T follicular helper cell (primary cell): ENCODE measurements at regions not wholly inside any gene's neighbourhood (a gene's known extent, or its start where the extent isn't known, plus 50 kb on each side); places are given as distances from the start of the nearest gene placed in this dataset.

Experiments
- DNase-seq: peaks from one replicate; pipeline ENCODE4 v3.0.0-alpha.2; 2020; ENCODE audit warnings: low read depth

DNA sequence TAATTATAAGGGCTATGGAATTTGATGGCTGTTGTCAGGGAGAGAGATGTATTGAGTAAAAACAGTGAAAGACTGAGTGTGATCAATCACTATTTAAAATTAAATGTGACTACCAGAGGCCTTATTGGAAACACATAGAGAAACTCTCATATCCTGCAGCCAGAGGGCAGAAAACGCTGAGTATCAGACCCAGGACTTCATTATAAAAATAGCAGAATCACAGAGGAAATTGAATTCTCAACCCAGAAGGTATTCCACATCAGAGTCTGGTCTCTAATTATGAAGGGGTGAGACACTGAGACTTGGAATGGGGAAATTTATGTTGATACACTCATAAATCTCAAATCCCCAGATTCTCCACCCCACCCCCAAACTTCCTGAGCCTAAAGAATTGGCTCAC, 69.5 kb upstream of the IL6 start:
- no peak for DNase-seq

DNA sequence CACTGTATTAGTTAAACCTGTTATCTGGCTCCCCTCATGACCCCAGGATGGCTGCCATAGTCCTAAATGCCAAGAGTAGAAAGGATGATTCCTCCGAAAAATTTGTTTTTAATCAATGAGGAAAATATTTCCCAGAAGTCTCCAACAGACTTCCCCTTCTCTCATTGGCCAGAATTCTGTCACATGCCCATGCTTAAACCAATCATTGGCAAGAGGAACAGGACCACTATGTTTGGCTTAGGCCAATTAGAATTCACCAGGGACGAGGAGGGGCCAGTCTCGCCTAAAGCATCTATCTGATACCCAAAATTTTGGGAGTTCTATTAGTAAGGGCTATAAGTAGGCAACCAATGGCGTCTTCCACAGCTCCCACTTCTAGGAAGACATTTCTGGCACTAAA, 71.2 kb upstream of the IL6 start:
- DNase-seq: no peak

DNA sequence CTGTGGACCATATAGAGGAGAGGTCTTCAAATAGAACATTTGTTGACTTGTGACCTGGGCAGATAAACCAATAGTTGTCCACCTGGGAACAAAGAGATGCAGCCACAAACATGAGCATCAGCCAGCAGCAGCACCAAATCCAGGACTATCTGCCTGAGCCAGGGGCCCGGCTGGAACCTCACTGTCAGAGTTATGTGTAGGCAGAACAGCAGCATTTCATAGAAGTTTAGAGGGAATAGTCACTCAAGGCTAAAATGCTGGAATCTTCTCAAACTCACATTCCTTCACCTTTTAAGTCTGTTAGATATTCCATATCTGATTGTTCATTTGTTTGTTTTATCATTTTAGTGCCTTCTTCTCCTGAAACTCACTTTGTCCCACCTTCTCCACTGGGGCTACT, 72.2 kb upstream of the IL6 start:
- no peak for DNase-seq

DNA sequence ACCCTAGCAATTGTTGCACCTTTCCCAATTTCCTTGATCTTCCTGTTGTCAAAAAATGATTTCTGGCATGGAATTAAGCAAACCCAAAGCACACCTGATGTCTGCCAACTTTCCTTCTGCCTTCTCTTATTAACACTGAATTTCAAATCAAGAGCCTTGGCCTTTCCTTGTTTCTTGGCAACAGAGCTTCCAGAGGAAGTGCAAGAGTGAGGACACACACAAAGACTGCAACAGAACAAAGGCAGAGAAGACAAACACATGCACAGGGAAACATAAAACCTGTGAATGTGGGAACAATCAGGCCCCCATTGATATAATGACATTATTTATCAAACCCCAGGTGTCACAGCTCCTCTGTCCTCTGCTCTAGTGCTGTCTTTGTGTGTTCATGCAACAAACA, 73.0 kb upstream of the IL6 start:
- no peak for DNase-seq

DNA sequence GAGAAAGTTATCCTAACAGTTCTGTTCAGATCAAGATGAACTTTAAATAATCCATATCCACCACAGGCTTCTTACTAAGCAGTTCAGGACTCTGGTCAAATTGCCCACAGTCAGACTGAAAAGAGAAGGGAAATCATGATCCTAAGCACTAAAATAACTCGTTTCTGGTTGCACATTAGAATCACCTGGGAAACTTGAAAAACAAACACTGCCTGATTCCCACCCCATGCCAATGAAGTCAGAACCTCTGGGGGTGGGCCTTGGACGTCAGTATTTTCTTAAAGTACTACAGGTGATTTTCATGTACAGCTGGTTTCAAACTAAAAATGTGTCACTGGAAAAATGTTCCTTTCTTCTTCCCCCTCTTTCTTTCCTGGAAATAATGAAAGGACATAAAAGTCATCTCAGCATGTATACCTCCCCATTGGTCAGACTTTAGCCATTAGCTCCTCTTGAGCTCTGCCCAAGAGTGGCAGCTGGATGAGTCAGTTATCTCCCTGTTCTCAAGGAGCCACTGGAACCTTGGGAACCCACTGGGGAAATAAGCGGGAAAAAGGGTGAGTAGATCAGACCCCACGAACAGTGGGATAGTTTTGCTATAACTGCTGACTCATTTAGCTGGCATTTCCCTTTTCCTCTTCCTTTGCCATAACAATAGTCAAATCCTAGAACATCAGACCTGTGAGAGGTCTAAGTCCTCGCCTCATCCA, 75.3 kb upstream of the IL6 start:
- no peak for DNase-seq

DNA sequence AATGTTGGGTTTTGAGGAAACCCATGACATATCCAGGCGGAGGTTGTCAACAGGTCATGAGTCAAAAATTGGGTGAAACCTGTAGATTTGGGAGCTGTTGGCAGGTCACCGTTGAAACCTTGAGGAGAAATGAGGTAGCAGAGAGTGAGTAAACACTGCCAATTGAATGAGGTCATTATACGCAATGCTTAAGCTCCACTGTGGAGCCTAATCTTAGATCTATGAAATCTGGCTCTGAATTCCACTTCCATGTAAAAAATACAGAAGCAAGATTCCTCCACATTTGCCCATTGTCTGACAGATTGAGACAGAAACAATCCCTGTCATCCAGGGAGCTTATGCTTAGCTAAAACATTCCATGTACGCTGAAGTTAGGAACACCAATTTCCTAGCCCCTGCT, 76.0 kb upstream of the IL6 start:
- DNase-seq: no peak

DNA sequence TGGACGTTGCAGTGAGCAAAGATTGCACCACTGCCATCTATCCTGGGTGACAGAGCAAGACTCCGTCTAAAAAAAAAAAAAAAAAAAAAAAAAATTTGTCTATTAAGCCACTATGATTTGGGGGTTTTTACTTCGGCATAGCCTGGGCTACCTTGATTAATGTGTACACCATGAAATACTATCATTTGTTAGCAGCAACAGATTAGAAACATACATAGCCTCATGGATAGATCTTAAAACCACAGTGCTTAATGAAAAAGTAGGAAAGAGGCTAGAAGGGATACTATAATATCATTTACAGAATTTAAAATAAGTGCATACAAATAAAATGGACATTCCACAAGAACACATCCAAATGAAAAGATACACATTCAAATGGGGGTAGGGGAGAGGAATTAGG, 77.3 kb upstream of the IL6 start:
- no peak for DNase-seq

DNA sequence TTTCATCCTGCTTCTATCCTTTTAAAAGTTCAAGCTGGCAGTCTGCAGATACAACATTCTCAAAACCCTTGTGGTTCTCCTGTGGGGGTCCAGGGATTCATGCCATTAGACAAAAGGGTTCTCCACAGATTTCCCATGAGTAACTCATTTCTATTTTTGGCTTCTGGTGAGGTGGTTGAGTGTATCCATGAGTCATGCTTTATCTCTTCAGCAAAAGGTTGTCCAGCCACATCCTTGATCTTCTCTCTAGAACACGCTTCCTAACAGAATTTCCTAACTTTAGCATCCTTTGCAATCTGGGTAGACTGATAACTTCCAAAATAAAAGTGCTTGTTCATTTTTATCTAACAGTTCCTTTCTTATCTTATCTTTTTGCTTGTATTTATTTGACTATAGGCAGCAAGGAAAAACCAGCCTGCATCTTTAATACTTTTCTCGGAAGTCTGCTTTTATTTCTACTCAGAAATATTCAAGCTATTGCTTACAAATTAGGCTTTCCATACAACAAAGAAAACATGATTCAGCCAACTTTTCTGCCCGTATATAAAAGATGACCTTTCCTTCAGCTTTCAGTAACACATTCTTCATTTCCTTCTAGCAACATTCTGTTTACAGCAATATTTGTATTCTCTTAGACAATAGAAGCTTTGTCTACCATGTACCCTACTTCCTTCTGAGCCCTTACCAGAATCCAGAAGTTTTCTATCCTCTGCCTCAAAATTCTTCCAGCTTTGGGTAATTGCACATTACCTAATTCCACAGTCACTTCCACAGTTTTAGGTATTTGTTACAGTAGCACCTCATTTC, 79.3 kb upstream of the IL6 start:
- no peak for DNase-seq

DNA sequence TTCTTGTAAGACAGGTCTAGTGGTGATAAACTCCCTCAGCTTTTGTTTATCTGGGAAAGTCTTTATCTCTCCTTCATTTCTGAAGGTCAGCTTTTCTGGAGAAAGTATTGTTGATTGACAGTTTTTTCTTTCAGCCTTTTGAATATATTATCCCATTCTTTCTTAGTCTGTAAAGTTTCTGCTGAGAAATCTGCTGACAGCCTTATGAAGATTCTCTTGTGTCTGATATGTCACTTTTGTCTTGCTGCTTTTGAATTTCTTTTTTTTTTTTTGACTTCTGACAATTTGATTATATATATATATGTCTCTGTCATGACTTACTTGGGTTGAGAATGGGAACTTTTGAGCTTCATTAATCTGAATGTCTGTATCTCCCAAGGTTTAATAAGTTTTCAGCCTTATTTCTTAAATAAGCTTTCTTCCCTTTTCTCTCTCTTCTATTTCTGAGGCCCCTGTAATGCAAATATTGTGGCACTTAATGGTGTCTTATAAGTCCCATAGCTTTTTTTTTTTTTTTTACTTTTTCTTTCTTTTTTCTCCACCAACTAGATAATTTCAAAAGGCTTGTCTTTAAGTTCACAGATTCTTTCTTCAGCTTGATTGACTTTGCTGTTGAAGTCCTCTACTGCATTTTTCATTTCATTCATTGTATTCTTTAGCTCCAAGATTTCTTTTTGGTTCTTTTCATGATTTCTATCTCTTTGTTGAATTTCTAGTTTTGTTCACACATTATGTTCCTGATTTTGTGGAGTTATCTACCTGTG, 81.4 kb upstream of the IL6 start:
- DNase-seq: no peak

DNA sequence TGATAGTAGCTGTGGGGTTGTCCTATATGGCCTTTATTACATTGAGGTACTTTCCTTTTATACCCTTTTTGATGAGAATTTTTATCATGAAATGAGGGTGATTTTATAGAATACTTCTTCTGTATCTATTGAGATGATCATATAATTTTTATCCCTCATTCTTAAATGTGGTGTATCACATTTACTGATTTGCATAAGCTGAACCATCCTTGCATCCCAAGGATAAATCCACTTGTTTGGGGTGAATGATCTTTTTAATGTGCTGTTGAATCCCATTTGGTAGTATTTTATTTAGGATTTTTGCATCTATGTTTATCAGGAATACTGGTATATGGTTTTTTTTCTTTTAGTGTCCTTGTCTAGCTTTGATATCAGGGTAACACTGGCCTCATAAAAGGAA, 84.5 kb upstream of the IL6 start:
- DNase-seq: no peak

DNA sequence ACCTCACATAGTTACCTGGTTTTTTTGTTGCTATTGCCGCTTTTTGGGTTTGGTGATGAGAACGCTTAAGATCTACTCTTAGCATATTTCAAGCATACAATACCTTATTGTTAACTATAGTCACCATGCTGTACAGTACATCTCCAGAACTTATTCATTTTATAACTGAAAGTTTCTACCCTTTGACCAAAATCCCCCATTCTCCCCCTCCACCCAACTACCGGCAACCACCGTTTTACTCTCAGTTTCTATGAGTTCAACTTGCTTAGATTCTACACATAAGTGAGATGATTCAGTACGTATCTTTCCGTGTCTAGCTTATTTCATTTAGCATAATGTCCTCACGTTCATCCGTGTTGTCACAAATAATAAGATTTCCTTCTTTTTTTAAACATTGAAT, 86.7 kb upstream of the IL6 start:
- no peak for DNase-seq

DNA sequence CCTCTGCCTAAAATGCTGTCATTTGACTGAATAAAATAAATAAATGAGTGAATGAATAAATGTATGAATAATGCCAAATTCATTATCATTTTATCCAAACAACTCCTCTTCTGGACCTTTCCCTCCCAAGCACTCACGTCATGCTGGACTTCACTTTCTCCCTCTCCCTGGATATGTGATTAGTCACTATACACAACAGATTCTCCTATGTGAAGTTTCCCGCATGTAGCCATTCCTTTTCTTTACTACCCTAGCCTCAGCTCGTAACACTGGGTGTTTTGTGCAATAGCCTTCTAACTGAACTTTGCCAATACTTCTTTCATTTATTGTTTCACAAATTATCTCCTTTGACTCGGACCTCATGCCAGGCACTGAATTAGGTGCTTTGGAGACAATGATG, 87.6 kb upstream of the IL6 start:
- DNase-seq: no peak

DNA sequence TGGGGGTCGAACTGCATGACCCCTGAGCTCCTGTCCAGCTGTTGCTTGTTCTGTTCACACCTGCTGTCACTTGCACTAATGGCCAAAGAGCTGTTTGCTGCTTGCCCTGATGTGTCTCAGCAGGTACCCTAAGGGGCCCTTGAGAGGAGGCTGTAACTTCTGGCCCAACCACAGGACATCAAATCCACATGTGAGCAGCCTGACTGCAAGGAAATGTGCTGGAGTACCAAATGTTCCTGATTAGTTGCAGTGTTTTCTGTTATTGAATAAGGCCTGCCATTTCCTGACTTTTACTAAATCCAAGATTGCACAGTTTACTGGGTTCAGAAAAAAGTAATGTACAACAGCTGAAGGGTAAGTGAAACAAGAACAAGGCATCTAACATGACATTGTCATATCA, 91.7 kb upstream of the IL6 start:
- DNase-seq: no peak

DNA sequence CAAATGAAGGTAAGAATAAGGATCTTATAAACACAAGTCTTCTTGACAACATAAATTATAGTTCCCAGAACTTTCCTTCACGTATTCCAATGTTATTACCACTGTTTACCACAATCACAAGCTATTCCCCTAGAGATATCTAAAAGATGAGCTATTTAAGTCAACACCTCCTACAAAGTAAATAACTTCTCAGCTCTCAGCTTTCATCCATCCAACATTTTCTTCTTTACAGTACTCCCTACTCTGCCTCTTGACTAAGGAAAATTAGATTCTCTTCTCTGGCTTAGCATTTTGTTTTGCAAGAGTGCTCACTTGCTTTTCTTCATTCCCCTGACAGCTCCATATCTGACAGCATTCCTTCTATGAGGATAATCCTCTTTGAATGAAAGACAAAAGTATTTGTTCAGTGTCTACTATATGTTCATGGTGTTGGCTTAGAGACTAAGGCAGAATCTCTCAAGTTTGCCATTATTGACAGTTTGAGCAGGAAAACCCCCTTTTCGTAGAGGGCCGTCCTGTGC, 93.0 kb upstream of the IL6 start:
- no peak for DNase-seq

DNA sequence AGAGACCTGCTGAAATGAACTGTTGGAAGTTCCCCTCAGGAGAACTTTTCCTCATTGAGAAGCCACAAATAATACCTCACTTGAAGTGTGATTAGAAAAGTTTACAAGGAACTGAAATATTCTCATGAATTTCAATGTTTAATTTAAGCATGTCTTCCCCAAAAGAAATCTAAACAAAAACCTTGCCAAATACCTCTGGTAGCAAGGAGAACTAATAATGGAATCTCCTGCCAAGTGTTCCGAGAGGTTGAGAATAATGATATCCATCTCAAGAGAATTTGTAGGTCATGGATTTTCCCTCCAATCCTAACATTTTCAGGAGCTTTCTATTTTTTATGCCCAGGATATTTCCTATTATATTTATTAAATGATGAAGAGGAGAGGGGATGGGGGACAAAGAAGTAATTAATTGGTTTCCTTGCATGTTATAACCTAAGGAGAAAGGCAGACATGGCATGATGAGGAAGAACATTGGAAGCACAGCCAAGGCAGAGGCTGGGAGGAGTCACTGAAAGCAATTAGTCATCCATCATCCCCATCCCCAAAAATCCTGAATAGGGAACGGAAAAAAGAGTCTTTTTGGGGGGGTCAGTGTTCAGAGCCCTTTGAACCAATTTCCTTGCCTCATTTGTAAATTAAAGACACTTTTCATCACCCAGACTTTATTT, 93.6 kb upstream of the IL6 start:
- no peak for DNase-seq

DNA sequence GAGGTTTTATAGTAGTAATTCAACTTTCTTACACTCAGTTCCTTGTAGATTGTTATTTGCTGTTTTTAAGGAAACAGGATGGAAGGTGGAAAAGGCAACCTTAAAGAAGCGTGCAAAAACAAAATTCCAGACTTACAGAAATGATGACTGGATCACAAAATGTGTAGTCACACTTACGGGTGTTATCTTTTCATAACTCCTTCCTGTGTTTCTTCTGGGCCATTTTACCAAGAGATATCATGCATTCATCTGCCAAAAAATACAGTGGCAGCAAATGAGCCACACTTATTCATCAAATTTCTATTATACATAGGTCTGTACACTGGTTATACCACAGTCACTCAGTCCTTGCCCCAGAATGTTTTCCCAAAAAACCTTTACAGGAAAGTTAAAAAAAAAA, 94.3 kb upstream of the IL6 start:
- no peak for DNase-seq

DNA sequence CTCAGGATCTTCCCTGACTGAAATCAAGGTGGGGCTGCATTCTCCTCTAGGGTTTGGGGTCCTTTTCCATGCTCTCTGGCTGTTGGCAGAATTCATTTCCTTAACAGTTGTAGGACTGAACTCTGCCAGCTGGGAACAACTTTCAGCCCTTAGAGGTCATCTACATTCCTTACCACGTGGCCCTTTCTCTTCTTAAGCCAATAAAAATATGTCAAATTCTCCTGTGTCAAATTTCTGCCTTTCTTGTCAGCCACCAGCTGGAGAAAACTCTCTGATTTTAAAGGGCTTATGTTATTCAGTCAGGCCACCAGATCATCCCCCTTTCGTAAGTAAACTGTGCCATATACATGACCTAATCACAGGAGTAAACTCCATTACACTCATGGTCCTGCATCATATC, 95.3 kb upstream of the IL6 start:
- no peak for DNase-seq

DNA sequence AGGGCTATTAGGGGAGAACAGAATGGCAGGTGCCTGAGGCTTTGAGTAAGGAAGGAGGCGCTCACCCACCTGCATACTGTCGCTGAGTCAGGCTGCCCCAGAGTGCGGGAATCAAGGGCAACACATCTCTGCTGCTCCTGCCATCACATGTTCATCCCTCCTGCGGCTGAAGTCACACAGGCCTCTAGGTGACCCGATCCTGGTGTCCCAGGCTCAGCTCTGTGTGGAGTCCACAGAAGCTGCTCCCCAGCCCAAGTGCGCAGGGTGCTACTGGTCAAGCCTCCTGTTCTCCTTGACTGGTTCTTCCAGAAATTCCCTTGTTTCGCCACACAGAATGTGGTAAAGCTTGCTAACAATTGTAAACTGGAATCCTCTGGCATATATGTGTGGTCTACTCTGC, 96.9 kb upstream of the IL6 start:
- no peak for DNase-seq

DNA sequence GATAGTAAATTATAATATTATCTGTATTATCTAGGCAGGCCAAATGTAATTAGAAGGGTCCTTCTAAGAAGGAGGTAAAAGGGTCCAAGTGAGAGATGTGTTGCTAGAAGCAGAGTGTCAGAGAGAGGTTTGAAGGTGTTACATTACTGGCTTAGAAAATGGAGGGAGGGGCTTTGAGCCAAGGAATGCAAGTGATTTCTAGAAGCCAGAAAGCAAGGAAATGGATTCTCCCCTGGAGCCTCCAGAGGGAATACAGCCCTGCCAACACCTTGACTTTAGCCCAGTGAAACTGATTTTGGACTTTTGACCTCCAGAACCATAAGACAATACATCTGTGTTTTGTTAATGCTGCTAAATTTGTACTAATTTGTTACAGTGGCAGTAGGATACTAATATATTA, 97.9 kb upstream of the IL6 start:
- DNase-seq: no peak

DNA sequence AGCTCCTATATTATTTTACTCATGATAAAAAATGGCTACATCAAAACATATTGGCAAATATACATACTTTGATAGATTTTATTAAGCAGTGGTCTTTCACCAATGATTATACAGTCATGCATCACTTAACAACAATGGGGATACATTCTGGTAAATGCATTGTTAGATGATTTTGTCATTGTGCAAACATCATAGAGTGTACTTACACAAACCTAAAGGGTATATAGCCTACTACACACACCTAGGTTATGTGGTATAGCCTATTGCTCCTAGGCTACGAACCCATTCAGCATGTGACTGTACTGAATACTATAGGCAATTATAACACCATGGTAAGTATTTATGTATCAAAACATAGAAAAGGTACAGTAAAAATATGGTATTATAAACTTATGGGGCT, 98.9 kb upstream of the IL6 start:
- DNase-seq: no peak

DNA sequence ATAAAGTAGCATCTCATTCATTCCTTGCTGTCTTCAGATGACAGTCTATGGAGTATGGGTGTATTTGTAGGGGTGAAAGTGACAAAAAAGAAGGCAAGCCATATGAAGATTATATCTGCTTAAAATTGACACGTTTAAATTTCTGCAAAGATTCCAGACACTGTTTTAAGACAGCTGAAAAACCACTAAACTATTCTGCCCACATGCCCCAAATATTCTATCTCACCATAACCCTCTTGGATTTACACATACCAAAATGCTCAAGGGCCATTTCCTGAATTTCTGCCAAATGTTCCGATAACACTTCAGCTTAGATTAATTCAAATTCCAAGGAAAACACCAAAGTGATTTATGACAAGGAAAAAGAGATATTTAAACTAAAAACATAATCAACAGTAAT, 99.9 kb upstream of the IL6 start:
- no peak for DNase-seq

DNA sequence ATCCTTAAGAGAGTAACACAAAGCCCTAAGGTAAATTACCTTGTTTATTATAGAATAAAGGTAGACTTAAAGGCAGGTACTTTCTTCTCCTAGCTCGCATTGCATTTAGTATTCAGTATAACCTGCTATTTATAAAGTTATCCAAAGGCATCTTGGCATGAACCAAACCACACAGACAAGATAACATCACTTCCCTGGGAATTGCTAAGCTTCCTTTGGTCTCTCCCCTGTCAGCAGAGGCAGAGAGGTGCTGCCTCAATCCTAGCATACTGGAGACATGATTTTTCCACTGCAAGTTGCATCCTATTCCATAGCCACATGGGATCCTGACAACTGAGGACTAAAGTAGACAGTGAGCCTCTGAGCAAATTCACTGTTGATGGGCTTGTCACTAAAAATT, 101.7 kb upstream of the IL6 start:
- no peak for DNase-seq
